ENCODE measurements at regions not wholly inside any gene's neighbourhood (a gene's known extent, or its start where the extent isn't known, plus 50 kb on each side); places are given as distances from the start of the nearest gene placed in this dataset.

GRCh38 chrX:39753293-39753996, 344.3 kb downstream of the BCOR start:
- Histone ChIP-seq H4K20me1 (ENCODE audit: control insufficient read depth, insufficient read depth, low read depth, low read length) (no peaks in the 10 kb centered on the region), H3K27ac (ENCODE audit: low read depth, low read length) (no peak overlapping the region), H3K4me1 (ENCODE audit: control insufficient read depth, low read length) (no peaks in the 10 kb centered on the region), H3K36me3 (ENCODE audit: control insufficient read depth, low read length) (no peaks in the 10 kb centered on the region), H3K27me3 (ENCODE audit: control insufficient read depth, low read length) (no peaks in the 10 kb centered on the region), H3K4me3 (ENCODE audit: low read length) (no peak overlapping the region), H3F3A (ENCODE audit: control insufficient read depth, insufficient read depth) (no peaks in the 10 kb centered on the region), H3K79me2 (ENCODE audit: control insufficient read depth, low read length) (no peaks in the 10 kb centered on the region), H3K4me2 (ENCODE audit: low read length) (no peak overlapping the region), H3K9me3 (ENCODE audit: control insufficient read depth, insufficient read depth, low read length) (no peaks in the 10 kb centered on the region), H3K9me2 (replicated peaks; ENCODE audit: control insufficient read depth, low read length) (no peaks in the 10 kb centered on the region)
- TF ChIP-seq EZH2phosphoT487 (IDR thresholded peaks at IDR 0.05; ENCODE audit: borderline replicate concordance, low read length) = no peak
- TF ChIP-seq CTCF (IDR thresholded peaks at IDR 0.05; ENCODE audit: low read depth, low read length, poor library complexity, severe bottlenecking) = no peak

GRCh38 chrX:39755143-39756032, 342.4 kb downstream of the BCOR start:
- Histone ChIP-seq H3K9me3 (ENCODE audit: control insufficient read depth, insufficient read depth, low read length) (no peaks in the 10 kb centered on the region), H3K4me2 (ENCODE audit: low read length) (no peak overlapping the region), H3K9me2 (replicated peaks; ENCODE audit: control insufficient read depth, low read length) (no peaks in the 10 kb centered on the region), H3K79me2 (ENCODE audit: control insufficient read depth, low read length) (no peaks in the 10 kb centered on the region), H3K4me1 (ENCODE audit: control insufficient read depth, low read length) (no peaks in the 10 kb centered on the region), H3K36me3 (ENCODE audit: control insufficient read depth, low read length) (no peaks in the 10 kb centered on the region), H3K4me3 (ENCODE audit: low read length) (no peak overlapping the region), H3K27me3 (ENCODE audit: control insufficient read depth, low read length) (no peaks in the 10 kb centered on the region), H3F3A (ENCODE audit: control insufficient read depth, insufficient read depth) (no peaks in the 10 kb centered on the region), H3K27ac (ENCODE audit: low read depth, low read length) (no peak overlapping the region), H4K20me1 (ENCODE audit: control insufficient read depth, insufficient read depth, low read depth, low read length) (no peaks in the 10 kb centered on the region)
- no peak for TF ChIP-seq EZH2phosphoT487 (IDR thresholded peaks at IDR 0.05; ENCODE audit: borderline replicate concordance, low read length)
- no peak for TF ChIP-seq CTCF (IDR thresholded peaks at IDR 0.05; ENCODE audit: low read depth, low read length, poor library complexity, severe bottlenecking)

GRCh38 chrX:39756086-39756883, 341.5 kb downstream of the BCOR start:
- Histone ChIP-seq H3K79me2 (ENCODE audit: control insufficient read depth, low read length) (no peaks in the 10 kb centered on the region), H3K27ac (ENCODE audit: low read depth, low read length) (no peak overlapping the region), H3K4me2 (ENCODE audit: low read length) (no peak overlapping the region), H3K27me3 (ENCODE audit: control insufficient read depth, low read length) (no peaks in the 10 kb centered on the region), H3F3A (ENCODE audit: control insufficient read depth, insufficient read depth) (no peaks in the 10 kb centered on the region), H3K4me1 (ENCODE audit: control insufficient read depth, low read length) (no peaks in the 10 kb centered on the region), H4K20me1 (ENCODE audit: control insufficient read depth, insufficient read depth, low read depth, low read length) (no peaks in the 10 kb centered on the region), H3K4me3 (ENCODE audit: low read length) (no peak overlapping the region), H3K36me3 (ENCODE audit: control insufficient read depth, low read length) (no peaks in the 10 kb centered on the region), H3K9me2 (replicated peaks; ENCODE audit: control insufficient read depth, low read length) (no peaks in the 10 kb centered on the region), H3K9me3 (ENCODE audit: control insufficient read depth, insufficient read depth, low read length) (no peaks in the 10 kb centered on the region)
- TF ChIP-seq CTCF (IDR thresholded peaks at IDR 0.05; ENCODE audit: low read depth, low read length, poor library complexity, severe bottlenecking) = no peak
- TF ChIP-seq EZH2phosphoT487 (IDR thresholded peaks at IDR 0.05; ENCODE audit: borderline replicate concordance, low read length) = no peak

Data from DOHH2 (cell line).